Activated CD4-positive, CD25-positive, alpha-beta regulatory T cell treated with anti-CD3 and anti-CD28 coated beads, Interleukin-2, amount 50 U/mL, for 16 hours (primary cell): ENCODE measurements at regions not wholly inside any gene's neighbourhood (a gene's known extent, or its start where the extent isn't known, plus 50 kb on each side); places are given as distances from the start of the nearest gene placed in this dataset.

Experiments
- DNase-seq: peaks from one replicate; pipeline ENCODE4 v3.0.0-alpha.2; 2020; ENCODE audit warnings: low read depth, low spot score

GRCh38 chr17:65444049-65444448 lies 117.4 kb downstream of the AXIN2 start:
- DNase-seq: no peak

GRCh38 chr17:65442691-65443090 lies 118.8 kb downstream of the AXIN2 start:
- DNase-seq: no peak

GRCh38 chr17:65442250-65442649 lies 119.2 kb downstream of the AXIN2 start:
- no peak for DNase-seq

GRCh38 chr17:65441053-65441605 lies 120.3 kb downstream of the AXIN2 start:
- no peak for DNase-seq

- no peak for DNase-seq
Observed at GRCh38 chr17:65438708-65439294, 122.6 kb downstream of the AXIN2 start.

- no peak for DNase-seq
Observed at GRCh38 chr17:65438173-65438572, 123.3 kb downstream of the AXIN2 start.

- no peak for DNase-seq
Observed at GRCh38 chr17:65436871-65437270, 124.6 kb downstream of the AXIN2 start.

GRCh38 chr17:65434878-65435277 lies 126.6 kb downstream of the AXIN2 start:
- no peak for DNase-seq

GRCh38 chr17:65434251-65434650 lies 127.2 kb downstream of the AXIN2 start:
- no peak for DNase-seq

GRCh38 chr17:65433592-65433991 lies 127.9 kb downstream of the AXIN2 start:
- no peak for DNase-seq

- no peak for DNase-seq
Observed at GRCh38 chr17:65433157-65433556, 128.3 kb downstream of the AXIN2 start.

- no peak for DNase-seq
Observed at GRCh38 chr17:65431116-65431515, 130.3 kb downstream of the AXIN2 start.

- no peak for DNase-seq
Observed at GRCh38 chr17:65430209-65430833, 131.1 kb downstream of the AXIN2 start.

GRCh38 chr17:65423346-65424140 lies 137.9 kb downstream of the AXIN2 start:
- no peak for DNase-seq

GRCh38 chr17:65418622-65419021 lies 142.8 kb downstream of the AXIN2 start:
- DNase-seq: no peak

GRCh38 chr17:65417406-65418221 lies 143.8 kb downstream of the AXIN2 start:
- no peak for DNase-seq

- DNase-seq: no peak
Observed at GRCh38 chr17:65415991-65416390, 145.5 kb downstream of the AXIN2 start.

GRCh38 chr17:65413390-65413789 lies 148.1 kb downstream of the AXIN2 start:
- DNase-seq: no peak

GRCh38 chr17:65409381-65409780 lies 152.1 kb downstream of the AXIN2 start:
- no peak for DNase-seq

- DNase-seq: no peak
Observed at GRCh38 chr17:65408050-65408449, 153.4 kb downstream of the AXIN2 start.

- DNase-seq: no peak
Observed at GRCh38 chr17:65407017-65407416, 154.4 kb downstream of the AXIN2 start.

- no peak for DNase-seq
Observed at GRCh38 chr17:65406552-65406951, 154.9 kb downstream of the AXIN2 start.
